ENCODE measurements at regions not wholly inside any gene's neighbourhood (a gene's known extent, or its start where the extent isn't known, plus 50 kb on each side); places are given as distances from the start of the nearest gene placed in this dataset.

- TF ChIP-seq CTCF (IDR thresholded peaks at IDR 0.05), result peak; percentile 61
Observed at GRCh38 chr5:6837519-6838110, 124.4 kb downstream of the TENT4A start.

- no peak for TF ChIP-seq CTCF (IDR thresholded peaks at IDR 0.05)
Observed at GRCh38 chr5:6838736-6839135, 125.5 kb downstream of the TENT4A start.

GRCh38 chr5:6840136-6840793 is 127.0 kb downstream of the TENT4A start:
- no peak for TF ChIP-seq CTCF (IDR thresholded peaks at IDR 0.05)

GRCh38 chr5:6843335-6843734 is 130.1 kb downstream of the TENT4A start:
- TF ChIP-seq CTCF (IDR thresholded peaks at IDR 0.05), result no peak

GRCh38 chr5:6843821-6844220 is 130.6 kb downstream of the TENT4A start:
- TF ChIP-seq CTCF (IDR thresholded peaks at IDR 0.05), result no peak

GRCh38 chr5:6845856-6846255 is 132.6 kb downstream of the TENT4A start:
- TF ChIP-seq CTCF (IDR thresholded peaks at IDR 0.05), result no peak

GRCh38 chr5:6847870-6848269 is 134.6 kb downstream of the TENT4A start:
- TF ChIP-seq CTCF (IDR thresholded peaks at IDR 0.05), result no peak

All from LNCAP (cell line).